HCT116 (cell line): ENCODE measurements at regions not wholly inside any gene's neighbourhood (a gene's known extent, or its start where the extent isn't known, plus 50 kb on each side); places are given as distances from the start of the nearest gene placed in this dataset.

ENCODE experiments used
- ATAC-seq: fragments of 200-7000 bp; cut with Tn5 transposase; 2 replicates; pipeline ENCODE4 v1.9.1; 2020; ENCODE audit warnings: mild to moderate bottlenecking, moderate library complexity
- BruUV-seq: library from RNA; stranded (reverse); fragments of 400-500 nt; replicated peaks from 2 replicates; lab custom pipeline; 2021; lab: Mats Ljungman, UMichigan
- CTCF ChIA-PET: fragments of 300-600 bp; sonication (Branson Sonifier 250); formaldehyde crosslinking; loops from one replicate; lab custom pipeline; 2021; ENCODE audit warnings: antibody characterized with exemption; lab: Charles Lee
- POLR2A ChIA-PET: fragments of 300-600, 350-600 bp; sonication (Branson Sonifier 250); formaldehyde crosslinking; loops from one replicate; lab custom pipeline; 2021; ENCODE audit warnings: antibody characterized with exemption; lab: Charles Lee
- RAD21 ChIA-PET, 2 experiments: fragments of 300-600 bp; sonication (Branson Sonifier 250); formaldehyde crosslinking; loops; one replicate each; lab custom pipeline; 2023; ENCODE audit warnings: low total read pairs in 2 of 2; ENCODE audit not compliant: uncharacterized antibody in 2 of 2, unreplicated experiment in 2 of 2, low non-redundant PET in 1 of 2; lab: Charles Lee
- DNase-seq: peaks from one replicate; pipeline ENCODE4 v3.0.0-alpha.2; 2010; ENCODE audit warnings: low read depth, low spot score
- H2AFZ ChIP-seq: fragments of 200-600 bp; shearing (Covaris generic), sonication (generic); 2 replicates; pipeline ENCODE4 v1.6.1; 2017; ENCODE audit warnings: low read depth, mixed run types, mixed read lengths, antibody characterized with exemption, low read length; ENCODE audit not compliant: poor library complexity, severe bottlenecking
- H3K27ac ChIP-seq: 2 replicates; pipeline ENCODE4 v1.5.1; 2012; ENCODE audit warnings: low read depth, low read length
- H3K27me3 ChIP-seq: fragments of 200-600 bp; sonication (generic); 2 replicates; pipeline ENCODE4 v1.6.1; 2016; ENCODE audit warnings: mixed run types, low read length, mixed read lengths; ENCODE audit not compliant: insufficient read depth
- H3K36me3 ChIP-seq, 2 experiments: fragments of 200-500 bp in 1 of 2; fragments of 200-600 bp in 1 of 2; sonication (Bioruptor generic) in 1 of 2; sonication (generic) in 1 of 2; 2 replicates each; pipeline versions ENCODE4 v1.5.1 to v1.6.1; 2014 to 2016; ENCODE audit warnings: low read length in 2 of 2, inconsistent platforms in 1 of 2, mixed read lengths in 1 of 2, mixed run types in 1 of 2; ENCODE audit not compliant: insufficient read depth in 2 of 2, control insufficient read depth in 1 of 2
- H3K4me1 ChIP-seq, 2 experiments: fragments of 200-600 bp in 1 of 2; sonication (generic) in 1 of 2; 2 replicates each; pipeline versions ENCODE4 v1.5.1 to v1.6.1; 2012 to 2017; ENCODE audit warnings: low read length in 2 of 2, inconsistent platforms in 1 of 2, mild to moderate bottlenecking in 1 of 2, mixed read lengths in 1 of 2, mixed run types in 1 of 2, moderate library complexity in 1 of 2; ENCODE audit not compliant: insufficient read depth in 2 of 2, control insufficient read depth in 1 of 2
- H3K4me2 ChIP-seq: fragments of 200-600 bp; sonication (generic); 2 replicates; pipeline ENCODE4 v1.6.1; 2017; ENCODE audit warnings: mixed run types, low read length, mixed read lengths
- H3K4me3 ChIP-seq, 2 experiments: fragments of 200-600 bp in 1 of 2; sonication (generic) in 1 of 2; replicated peaks in 1 of 2; 2 replicates each; pipeline ENCODE4 v1.5.1; 2011 to 2016; ENCODE audit warnings: low read length in 2 of 2, control low read depth in 1 of 2, low read depth in 1 of 2, mild to moderate bottlenecking in 1 of 2, mixed read lengths in 1 of 2, mixed run types in 1 of 2
- H3K79me2 ChIP-seq: fragments of 200-600 bp; sonication (generic); 2 replicates; pipeline ENCODE4 v1.6.1; 2017; ENCODE audit warnings: mild to moderate bottlenecking, mixed run types, low read length, moderate library complexity, mixed read lengths; ENCODE audit not compliant: insufficient read depth
- H3K9ac ChIP-seq: fragments of 200-600 bp; sonication (generic); 2 replicates; pipeline ENCODE4 v1.6.1; 2016; ENCODE audit warnings: low read length, mixed read lengths
- H3K9me2 ChIP-seq: fragments of 200-600 bp; sonication (generic), shearing (Covaris generic); 2 replicates; pipeline ENCODE4 v1.6.1; 2017; ENCODE audit warnings: mixed run types, mild to moderate bottlenecking, moderate library complexity; ENCODE audit not compliant: insufficient read depth
- H3K9me3 ChIP-seq, 2 experiments: fragments of 200-500 bp in 1 of 2; fragments of 200-600 bp in 1 of 2; sonication (Bioruptor generic) in 1 of 2; sonication (generic) in 1 of 2; 2 replicates each; pipeline ENCODE4 v1.6.1; 2014 to 2017; ENCODE audit warnings: low read length in 2 of 2, mixed read lengths in 2 of 2, inconsistent platforms in 1 of 2, low read depth in 1 of 2, mild to moderate bottlenecking in 1 of 2, mixed run types in 1 of 2, moderate library complexity in 1 of 2; ENCODE audit not compliant: control insufficient read depth in 1 of 2, insufficient read depth in 1 of 2
- H4K20me1 ChIP-seq: fragments of 200-600 bp; sonication (generic), shearing (Covaris generic); 2 replicates; pipeline ENCODE4 v1.6.1; 2017; ENCODE audit warnings: mixed run types, mild to moderate bottlenecking, moderate library complexity; ENCODE audit not compliant: insufficient read depth
- CBX3 ChIP-seq: IDR thresholded peaks from 2 replicates; pipeline ENCODE4 v1.6.1; 2012; ENCODE audit warnings: low read depth
- ELF1 ChIP-seq: IDR thresholded peaks from 2 replicates; pipeline ENCODE4 v1.6.1; 2012; ENCODE audit warnings: low read depth, borderline replicate concordance
- FOSL1 ChIP-seq: IDR thresholded peaks from 2 replicates; pipeline ENCODE4 v1.6.1; 2012; ENCODE audit warnings: low read depth
- POLR2A ChIP-seq: IDR thresholded peaks from 2 replicates; pipeline ENCODE4 v1.7.0; 2011; ENCODE audit warnings: borderline replicate concordance; ENCODE audit not compliant: insufficient read depth, insufficient read length; ENCODE audit errors: extremely low read depth
- REST ChIP-seq: IDR thresholded peaks from 2 replicates; pipeline ENCODE4 v1.6.1; 2012; ENCODE audit warnings: low read depth
- SIN3A ChIP-seq: IDR thresholded peaks from 2 replicates; pipeline ENCODE4 v1.6.1; 2012; ENCODE audit warnings: low read depth
- SP1 ChIP-seq: IDR thresholded peaks from 2 replicates; pipeline ENCODE4 v1.6.1; 2012; ENCODE audit warnings: low read depth
- TCF7L2 ChIP-seq: IDR thresholded peaks from 2 replicates; pipeline ENCODE4 v1.7.0; 2011; ENCODE audit warnings: borderline replicate concordance, inconsistent platforms; ENCODE audit not compliant: insufficient read depth, insufficient read length; ENCODE audit errors: extremely low read depth
- ZFX ChIP-seq: fragments of 450-650 bp; IDR thresholded peaks from 2 replicates; pipeline ENCODE4 v1.6.1; 2017
- ZNF274 ChIP-seq: fragments of 200-500 bp; sonication (Bioruptor generic); IDR thresholded peaks from 2 replicates; pipeline ENCODE4 v1.6.1; 2014; ENCODE audit warnings: mild to moderate bottlenecking, low read depth, low read length, inconsistent platforms
- intact Hi-C: fragments of 100-400 bp; cut with micrococcal nuclease; formaldehyde crosslinking; loops from 2 replicates; pipeline ENCODE4 v1.10.0; 2022

- H3K9ac ChIP-seq = no peak overlapping the region
- TF ChIP-seq ZNF274 = no peak
- no peak for TF ChIP-seq ELF1
- no peak for TF ChIP-seq REST
- no peak for TF ChIP-seq TCF7L2
- TF ChIP-seq SIN3A = no peak
- no peak for TF ChIP-seq SP1
- TF ChIP-seq ZFX = no peak
- TF ChIP-seq CBX3 = no peak
- TF ChIP-seq FOSL1 = no peak
- no peak for TF ChIP-seq POLR2A
- TF ChIP-seq, all 23 proteins: peak for 0
- no peaks in the 10 kb centered on the region for H3K36me3 ChIP-seq
- no peaks in the 10 kb centered on the region for H3K79me2 ChIP-seq
- no peak for ATAC-seq
- CTCF ChIA-PET = no interaction called here
- intact Hi-C loops = no loop called here
- H3K4me1 ChIP-seq = no peaks in the 10 kb centered on the region
- no peaks in the 10 kb centered on the region for H3K9me3 ChIP-seq
- H2AFZ ChIP-seq = no peak overlapping the region
- RAD21 ChIA-PET = no interaction called here
- DNase-seq = no peak
- H3K4me2 ChIP-seq = no peak overlapping the region
- BruUV-seq = no TSS peak
- no peak overlapping the region for H3K4me3 ChIP-seq
- H4K20me1 ChIP-seq = no peaks in the 10 kb centered on the region
- H3K9me2 ChIP-seq = no peaks in the 10 kb centered on the region
- no peak overlapping the region for H3K27ac ChIP-seq
- POLR2A ChIA-PET = no interaction called here
- peaks cover 17% of the 10 kb centered on the region for H3K27me3 ChIP-seq
These were observed 189.9 kb downstream of the URB2 start for GRCh38 chr1:229815961-229816360.
